ENCODE measurements at regions not wholly inside any gene's neighbourhood (a gene's known extent, or its start where the extent isn't known, plus 50 kb on each side); places are given as distances from the start of the nearest gene placed in this dataset.
"Not testable (repeated sequence)": the region's sequence is repeated elsewhere in the genome, so short reads cannot be mapped to it uniquely, and the experiment has no call there.

GRCh38 chr7:57244345-57244980 lies 112.2 kb upstream of the ZNF479 start:
- H3K9me3 ChIP-seq (replicated peaks; ENCODE audit: control insufficient read depth, insufficient read depth, low read length); FAIRE-seq; H3K4me2 ChIP-seq (ENCODE audit: insufficient read depth, low read length); H3K27ac ChIP-seq (ENCODE audit: insufficient read depth, low read depth, low read length); H2AFZ ChIP-seq (ENCODE audit: low read depth, low read length); H3K9me1 ChIP-seq (replicated peaks; ENCODE audit: control insufficient read depth, extremely low read depth, insufficient read depth, low read length); dilution Hi-C loops (cut with MboI; ENCODE audit: extremely low pct_ligation_motif_present, low sequenced_read_pairs); H3K4me1 ChIP-seq (ENCODE audit: control insufficient read depth, extremely low read depth, insufficient read depth, low read length); H3K36me3 ChIP-seq (ENCODE audit: control insufficient read depth in 2 of 2, extremely low read depth in 1 of 2, insufficient read depth in 2 of 2, low read length in 2 of 2); DNase-seq (ENCODE audit: low read depth, low spot score); intact Hi-C loops (cut with micrococcal nuclease); H3K9ac ChIP-seq (replicated peaks; ENCODE audit: extremely low read depth, insufficient read depth, low read length); CTCF ChIA-PET; POLR2A ChIA-PET; H4K20me1 ChIP-seq (replicated peaks; ENCODE audit: control insufficient read depth, extremely low read depth, insufficient read depth, low read length); H3K27me3 ChIP-seq (ENCODE audit: control insufficient read depth in 2 of 2, insufficient read depth in 2 of 2, low read length in 2 of 2); H3K79me2 ChIP-seq (ENCODE audit: control insufficient read depth, insufficient read depth, low read length); H3K4me3 ChIP-seq (replicated peaks in 1 of 3; ENCODE audit: insufficient read depth in 1 of 3, low read depth in 1 of 3, low read length in 3 of 3); BruUV-seq (replicated peaks): not testable (repeated sequence)

GRCh38 chr7:57245206-57245605 lies 113.0 kb upstream of the ZNF479 start:
- Histone ChIP-seq H4K20me1 (replicated peaks; ENCODE audit: control insufficient read depth, extremely low read depth, insufficient read depth, low read length) (no peaks in the 10 kb centered on the region), H3K27ac (ENCODE audit: insufficient read depth, low read depth, low read length) (no peak overlapping the region), H3K9ac (replicated peaks; ENCODE audit: extremely low read depth, insufficient read depth, low read length) (no peak overlapping the region), H2AFZ (ENCODE audit: low read depth, low read length) (no peak overlapping the region), H3K9me1 (replicated peaks; ENCODE audit: control insufficient read depth, extremely low read depth, insufficient read depth, low read length) (no peaks in the 10 kb centered on the region), H3K4me1 (ENCODE audit: control insufficient read depth, extremely low read depth, insufficient read depth, low read length) (no peaks in the 10 kb centered on the region), H3K4me2 (ENCODE audit: insufficient read depth, low read length) (no peak overlapping the region), H3K27me3 (ENCODE audit: control insufficient read depth in 2 of 2, insufficient read depth in 2 of 2, low read length in 2 of 2) (no peaks in the 10 kb centered on the region), H3K36me3 (ENCODE audit: control insufficient read depth in 2 of 2, extremely low read depth in 1 of 2, insufficient read depth in 2 of 2, low read length in 2 of 2) (no peaks in the 10 kb centered on the region), H3K4me3 (replicated peaks in 1 of 3; ENCODE audit: insufficient read depth in 1 of 3, low read depth in 1 of 3, low read length in 3 of 3) (no peak overlapping the region), H3K9me3 (replicated peaks; ENCODE audit: control insufficient read depth, insufficient read depth, low read length) (peaks cover 3% of the 10 kb centered on the region), H3K79me2 (ENCODE audit: control insufficient read depth, insufficient read depth, low read length) (no peaks in the 10 kb centered on the region)
- no TSS peak for BruUV-seq (replicated peaks)
- ChIA-PET POLR2A (no interaction called here), CTCF (no interaction called here)
- dilution Hi-C loops (cut with MboI; ENCODE audit: extremely low pct_ligation_motif_present, low sequenced_read_pairs) (no loop called here), intact Hi-C loops (cut with micrococcal nuclease) (no loop called here)
- TF ChIP-seq EZH2 (IDR thresholded peaks at IDR 0.05; ENCODE audit: borderline replicate concordance, low read depth, low read length, severe bottlenecking) (no peak), FOS (IDR thresholded peaks at IDR 0.05; ENCODE audit: borderline replicate concordance, insufficient read depth, low read length) (no peak), POLR2A (IDR thresholded peaks at IDR 0.05; ENCODE audit: low read depth, low read length) (no peak), CTCF (IDR thresholded peaks at IDR 0.05; ENCODE audit: extremely low read depth in 1 of 2, insufficient read depth in 1 of 2, low read depth in 1 of 2, low read length in 2 of 2) (no peak), MYC (IDR thresholded peaks at IDR 0.05; ENCODE audit: low read depth, low read length) (no peak), GATA2 (IDR thresholded peaks at IDR 0.05; ENCODE audit: insufficient read depth, insufficient read length, low read depth, low read length) (no peak), JUN (IDR thresholded peaks at IDR 0.05; ENCODE audit: borderline replicate concordance, insufficient read depth, insufficient read length, low read depth) (no peak), MAX (IDR thresholded peaks at IDR 0.05; ENCODE audit: insufficient read depth, insufficient read length) (no peak), POLR2AphosphoS5 (IDR thresholded peaks at IDR 0.05; ENCODE audit: insufficient read depth, low read depth, low read length) (no peak)
- FAIRE-seq, result no peak
- DNase-seq (ENCODE audit: low read depth, low spot score), result no peak

Measured in endothelial cell of umbilical vein (primary cell).